ENCODE measurements at regions not wholly inside any gene's neighbourhood (a gene's known extent, or its start where the extent isn't known, plus 50 kb on each side); places are given as distances from the start of the nearest gene placed in this dataset.

GRCh38 chr6:71399279-71399678 is 110.7 kb downstream of the OGFRL1 start:
- DNase-seq, result no peak

DNA sequence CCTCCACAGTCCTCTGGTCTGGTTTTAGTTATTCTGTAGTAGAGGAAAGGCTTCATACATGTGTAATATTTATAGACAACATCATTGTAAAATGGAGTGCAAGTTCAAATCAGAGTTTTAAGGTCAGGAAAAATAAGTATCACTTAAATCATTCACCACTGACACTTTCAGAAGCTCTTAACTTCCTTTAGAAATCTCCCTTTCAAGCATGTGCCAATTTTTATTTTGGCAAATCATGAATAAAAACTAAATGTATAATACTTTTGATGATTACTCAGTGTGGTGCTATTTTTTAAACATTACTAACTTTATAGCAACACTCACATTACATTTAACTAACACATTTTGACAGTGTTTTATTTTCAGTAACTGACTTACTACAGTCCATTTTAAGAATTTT is 112.2 kb downstream of the OGFRL1 start:
- DNase-seq, result no peak

- no peak for DNase-seq
These were observed 113.5 kb downstream of the OGFRL1 start for GRCh38 chr6:71402096-71402495.

DNA sequence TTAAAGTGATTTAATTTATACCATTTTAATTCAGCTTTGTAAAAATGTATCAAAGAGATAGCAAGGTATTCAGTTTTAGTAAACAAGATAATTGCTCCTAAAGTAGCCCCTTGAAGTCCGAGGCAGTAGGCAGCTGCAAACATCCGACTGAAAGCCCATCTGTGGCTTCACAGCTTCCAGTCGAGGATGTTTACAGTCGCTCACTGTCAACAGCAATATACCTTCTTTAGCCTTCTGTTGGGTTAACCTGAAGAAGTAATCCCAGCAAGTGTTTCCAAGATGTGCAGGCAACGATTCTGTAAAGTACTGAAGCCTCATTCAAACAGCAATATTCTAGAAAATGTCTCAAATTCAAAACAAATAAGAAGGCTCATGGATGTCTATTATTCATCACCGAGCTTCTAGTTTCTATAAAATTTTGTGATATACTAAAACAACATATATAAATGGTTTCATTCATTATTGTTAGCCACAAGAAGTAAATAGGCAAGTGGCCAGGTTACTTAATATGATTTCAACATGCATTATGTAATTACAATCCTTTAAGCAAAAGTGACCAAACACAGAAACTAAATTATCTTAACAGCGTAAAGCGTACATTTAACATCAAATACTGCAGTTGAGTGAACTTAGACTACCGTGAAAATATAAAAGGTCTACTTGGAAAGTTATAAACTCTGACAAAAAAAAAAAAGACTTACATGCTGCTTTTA is 115.0 kb downstream of the OGFRL1 start:
- no peak for DNase-seq

DNA sequence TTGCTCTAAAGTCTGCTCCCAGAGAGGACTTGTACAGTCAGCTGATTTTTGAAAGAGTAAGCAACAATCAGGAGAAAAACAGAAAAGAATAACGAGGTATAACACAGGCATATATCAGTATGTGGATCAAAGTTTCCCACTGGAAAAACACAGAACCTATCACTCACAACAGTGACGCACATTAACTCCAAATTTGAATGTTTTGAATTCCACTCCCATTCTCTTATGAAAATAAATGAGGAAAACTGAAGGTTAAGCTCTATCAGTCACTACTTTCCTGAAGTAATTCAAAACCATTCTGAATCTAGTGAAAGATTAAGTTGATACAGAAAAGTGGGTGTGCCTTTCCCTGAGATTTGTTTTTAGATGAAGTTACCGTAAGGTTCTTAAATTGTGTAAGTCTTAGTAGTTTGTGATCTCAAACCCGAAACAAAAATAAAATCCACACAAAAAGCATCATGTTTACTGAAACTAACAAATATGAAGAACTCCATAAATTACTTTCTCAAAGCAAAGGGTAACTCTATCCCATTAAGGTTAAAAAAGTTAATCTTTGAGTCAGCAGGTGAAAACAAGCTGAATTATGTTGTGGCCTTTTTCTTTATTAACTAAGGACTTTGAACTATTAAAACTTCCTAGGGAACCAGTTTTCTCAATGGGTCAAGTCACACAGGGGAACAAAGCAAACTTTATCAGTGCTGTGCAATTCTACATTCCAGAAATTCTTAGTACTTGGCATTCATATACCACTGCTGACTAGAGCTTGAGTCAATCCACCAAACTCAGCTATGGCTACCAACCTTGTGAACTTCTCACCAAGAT is 115.7 kb downstream of the OGFRL1 start:
- no peak for DNase-seq

DNA sequence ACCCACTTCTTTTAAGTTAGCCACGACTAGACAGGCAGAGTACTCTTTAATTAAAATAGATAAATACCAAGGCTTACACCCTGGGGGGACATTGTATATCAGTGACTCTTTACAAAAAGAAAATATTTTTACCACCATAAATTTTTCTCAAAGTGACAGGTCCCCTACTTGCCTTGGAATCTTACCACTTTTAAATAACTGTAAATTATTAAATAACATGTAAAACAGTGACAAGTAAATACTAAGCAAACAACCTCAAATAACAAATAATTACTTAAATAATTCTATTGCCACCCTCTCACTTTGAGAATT is 116.3 kb downstream of the OGFRL1 start:
- DNase-seq, result no peak

DNA sequence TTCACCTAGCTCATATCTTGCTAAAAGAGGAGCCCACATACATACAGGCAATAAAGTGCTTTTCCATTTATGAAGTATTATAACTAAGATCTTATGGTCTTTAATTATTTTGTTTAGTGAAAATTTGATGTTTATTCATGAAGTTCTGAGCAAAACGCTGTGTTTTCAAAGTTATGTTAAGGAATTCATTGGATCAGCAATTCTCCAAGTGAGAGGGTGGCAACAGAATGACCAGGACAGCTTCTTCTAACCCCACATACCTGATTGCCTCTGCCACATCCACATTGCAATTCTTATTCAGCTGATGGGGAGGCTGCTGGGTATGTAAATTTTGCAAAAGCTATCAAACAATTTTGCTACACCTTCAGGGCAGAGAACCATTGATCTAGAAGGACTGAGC is 116.8 kb downstream of the OGFRL1 start:
- no peak for DNase-seq

DNA sequence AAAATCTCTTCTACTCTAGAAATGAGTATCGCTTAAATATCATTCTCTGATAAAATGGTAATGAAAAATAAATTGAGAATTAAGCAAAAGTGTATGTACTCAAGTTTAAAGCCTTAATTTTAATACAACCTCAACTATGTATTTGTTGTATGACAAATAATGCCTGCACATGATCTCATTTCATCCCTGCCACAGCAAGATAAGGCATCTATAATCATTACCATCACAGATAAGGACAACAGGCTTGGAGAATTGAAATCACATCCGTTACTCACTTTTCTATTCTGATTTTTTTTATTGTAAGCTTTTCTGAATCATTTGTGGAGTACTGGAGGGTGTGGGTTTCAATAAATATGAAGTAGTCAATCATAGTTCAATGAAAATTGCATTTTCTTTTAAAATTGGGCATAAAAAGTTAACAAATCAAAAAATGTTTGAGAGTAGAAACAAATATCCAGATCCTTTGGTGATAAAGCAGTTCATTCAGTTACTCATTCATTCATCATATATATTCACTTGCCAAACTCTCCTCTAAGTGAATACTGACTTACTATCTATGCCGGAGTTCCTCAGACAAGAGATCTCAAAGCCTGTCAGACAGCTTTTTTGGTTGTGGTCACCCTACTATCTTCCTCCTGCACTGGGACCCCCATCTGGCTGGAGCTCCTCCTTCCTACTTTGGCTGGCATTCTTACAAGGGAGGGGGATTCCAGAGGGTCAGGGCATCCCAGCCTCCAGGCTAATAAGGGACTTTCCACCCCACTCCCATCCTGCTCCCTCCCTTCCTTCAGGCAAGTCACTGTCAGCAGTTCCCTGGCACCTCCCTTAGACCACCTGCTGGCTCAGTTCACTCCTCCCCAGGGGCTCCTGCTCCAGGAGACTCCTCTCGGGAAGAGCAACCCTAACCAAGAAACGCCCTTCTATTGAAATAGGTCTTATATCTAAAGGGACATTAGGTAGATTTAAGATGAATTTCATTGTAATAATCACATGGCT is 118.6 kb downstream of the OGFRL1 start:
- DNase-seq, result no peak

DNA sequence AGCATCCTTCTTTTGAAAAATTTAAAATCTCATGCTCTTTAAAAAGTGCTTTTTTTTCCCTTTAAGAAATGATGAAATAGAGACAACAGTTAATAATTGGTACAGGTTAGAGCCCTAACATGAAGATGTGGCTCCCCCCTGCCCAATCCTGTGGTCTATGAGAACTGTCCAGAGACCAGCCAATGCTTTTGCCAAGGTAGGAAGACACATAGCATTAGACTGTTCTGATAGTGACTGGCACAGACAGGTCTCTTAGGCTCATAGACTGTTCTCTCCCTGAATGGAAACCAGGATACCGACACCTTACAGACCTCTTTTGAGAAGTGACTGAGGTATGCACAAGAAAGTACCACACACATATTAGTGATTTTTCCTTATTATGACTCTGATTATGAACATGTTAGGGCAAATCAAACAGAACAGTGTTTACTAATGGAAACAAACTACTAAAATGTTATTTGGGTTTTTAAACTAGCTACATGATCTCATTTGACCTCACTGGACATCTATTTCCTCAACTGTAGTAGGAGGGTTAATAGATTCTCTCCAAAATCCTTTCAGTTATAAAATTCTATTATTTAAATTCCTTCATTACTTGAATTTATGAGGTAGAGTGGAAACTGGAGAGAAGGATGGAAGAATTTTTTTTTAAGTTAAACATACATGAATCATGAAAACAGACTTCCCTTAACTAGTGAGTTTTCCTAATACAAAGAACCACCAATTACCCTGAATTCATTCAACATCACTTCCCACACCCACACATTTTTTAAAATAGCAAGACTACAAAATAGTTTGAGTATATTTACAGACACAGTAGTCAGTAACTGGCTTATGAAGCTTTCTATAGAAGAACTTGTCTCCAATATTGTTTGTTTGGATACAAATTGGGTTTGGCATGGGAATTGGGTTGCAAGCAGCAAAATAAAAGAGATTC is 120.4 kb downstream of the OGFRL1 start:
- DNase-seq, result no peak

- DNase-seq, result no peak
These were observed 121.6 kb downstream of the OGFRL1 start for GRCh38 chr6:71410164-71410566.

- DNase-seq, result no peak
These were observed 122.1 kb downstream of the OGFRL1 start for GRCh38 chr6:71410681-71411080.

DNA sequence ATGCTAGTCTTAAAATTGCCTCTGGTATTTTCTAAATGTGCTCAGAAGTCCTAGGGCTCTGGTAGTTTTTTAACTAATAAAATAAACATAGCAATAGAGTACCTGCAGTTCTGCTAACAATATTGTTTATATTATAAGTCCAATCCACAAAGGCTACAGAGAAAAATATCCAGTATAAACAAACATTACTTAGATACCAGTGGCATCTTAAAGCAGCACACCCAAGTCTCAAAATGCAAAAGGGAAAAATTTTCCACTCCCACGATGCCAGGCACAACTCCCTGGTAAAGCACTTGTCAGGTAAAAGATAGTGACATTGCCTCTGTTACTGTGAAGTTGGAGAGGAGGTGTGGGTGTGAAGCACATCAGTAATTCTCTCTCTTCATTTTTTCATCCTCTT is 123.3 kb downstream of the OGFRL1 start:
- no peak for DNase-seq

DNA sequence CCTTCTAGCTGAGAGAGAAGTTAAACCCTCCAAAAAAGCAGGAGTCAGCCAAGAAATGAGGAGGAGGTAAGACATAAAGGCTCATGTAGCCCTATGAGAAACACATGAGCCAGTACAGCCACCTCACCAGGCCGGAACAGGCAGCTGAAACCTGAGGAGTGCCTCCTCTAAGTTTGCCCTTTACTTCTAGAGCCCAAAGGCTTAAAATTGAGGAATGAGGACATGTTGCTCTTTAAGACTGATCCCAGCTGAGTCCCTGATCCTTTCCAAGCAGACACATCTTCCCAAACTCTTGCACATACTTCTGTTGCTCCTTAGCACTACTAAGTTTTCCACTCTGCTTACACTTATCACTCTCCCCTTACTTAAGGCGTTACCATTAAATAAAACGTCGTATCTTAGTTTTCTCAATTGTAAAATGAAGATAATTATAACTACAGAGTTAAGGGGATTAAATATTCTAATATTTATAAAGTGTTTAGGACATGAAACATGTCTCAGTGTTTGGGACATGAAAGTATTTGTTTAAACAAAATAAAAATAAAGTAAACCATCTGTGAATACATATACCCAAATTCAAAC is 124.0 kb downstream of the OGFRL1 start:
- DNase-seq, result no peak

GRCh38 chr6:71414486-71414885 is 125.9 kb downstream of the OGFRL1 start:
- DNase-seq, result no peak

GRCh38 chr6:71419217-71420094 is 130.8 kb downstream of the OGFRL1 start:
- DNase-seq, result no peak

GRCh38 chr6:71420095-71420692 is 131.6 kb downstream of the OGFRL1 start:
- DNase-seq, result peak; percentile 5

GRCh38 chr6:71420693-71421328 is 132.2 kb downstream of the OGFRL1 start:
- DNase-seq, result peak; percentile 57

DNA sequence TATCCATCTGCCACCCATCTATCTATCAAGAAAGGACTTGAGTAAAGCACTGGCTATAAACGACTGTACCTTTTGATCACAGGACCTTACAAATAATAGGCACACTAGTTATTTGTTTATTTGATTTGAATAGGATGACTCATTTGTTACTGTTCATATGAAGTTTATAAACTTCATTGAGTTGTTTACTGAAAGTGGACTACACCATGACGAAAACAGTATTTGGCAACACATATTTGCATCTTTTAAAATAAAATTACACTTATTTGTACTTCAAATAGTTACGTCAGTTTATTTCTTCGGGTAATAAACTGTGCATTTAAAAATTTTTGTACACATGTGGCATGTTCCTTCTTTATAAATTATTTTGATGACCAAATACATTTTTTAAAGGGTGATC is 133.0 kb downstream of the OGFRL1 start:
- no peak for DNase-seq

GRCh38 chr6:71430018-71430417 is 141.4 kb downstream of the OGFRL1 start:
- DNase-seq, result no peak

- DNase-seq, result no peak
These were observed 144.8 kb downstream of the OGFRL1 start for GRCh38 chr6:71433441-71433840.
